ENCODE measurements at regions not wholly inside any gene's neighbourhood (a gene's known extent, or its start where the extent isn't known, plus 50 kb on each side); places are given as distances from the start of the nearest gene placed in this dataset.

DNA sequence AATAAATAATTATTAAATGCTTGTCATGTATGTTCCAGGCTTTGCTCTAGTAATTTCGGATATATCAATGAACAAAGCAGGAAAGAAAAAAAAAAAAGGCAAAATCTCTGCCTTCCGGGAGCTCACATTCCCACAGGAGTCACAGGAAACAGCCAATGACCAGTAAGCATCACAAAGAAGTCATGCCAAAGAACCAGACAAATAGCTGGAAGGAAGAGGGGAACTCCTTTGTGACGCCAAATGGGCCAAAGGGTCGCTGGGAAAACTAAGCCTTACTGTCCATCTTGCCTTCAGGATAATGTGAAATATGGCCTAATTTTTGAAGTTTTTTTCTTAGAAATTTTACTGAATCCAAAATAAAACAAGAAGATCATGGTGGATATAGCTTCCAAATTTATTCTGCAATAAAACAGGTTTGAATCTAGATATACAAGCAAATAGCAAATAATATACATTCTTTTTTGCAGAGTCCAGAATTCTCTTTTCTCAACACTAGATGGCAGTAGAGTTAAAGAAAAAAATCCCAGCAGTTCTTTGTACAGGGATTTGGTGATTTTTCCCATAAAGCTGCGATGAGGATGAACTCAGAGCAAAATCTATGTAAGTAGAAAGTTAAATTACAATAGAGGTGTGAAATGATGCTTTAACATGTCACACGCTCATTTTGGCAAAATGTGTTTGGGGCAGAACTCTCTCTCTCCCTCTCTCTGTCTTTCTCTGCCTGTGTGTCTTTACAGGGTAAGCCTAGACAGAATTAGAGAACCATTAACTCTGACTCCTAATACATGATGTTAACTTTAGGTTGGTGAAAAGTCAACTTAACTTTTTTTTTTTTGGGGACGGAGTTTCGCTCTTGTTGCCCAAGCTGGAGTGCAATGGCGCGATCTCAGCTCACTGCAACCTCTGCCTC lies 60.0 kb upstream of the TUT7 start:
- intact Hi-C loops (cut with micrococcal nuclease), result no loop called here
- Histone ChIP-seq H3K9ac (ENCODE audit: insufficient read depth, low read length, poor library complexity, severe bottlenecking) (no peak overlapping the region), H3K36me3 (replicated peaks in 1 of 2; ENCODE audit: control insufficient read depth in 1 of 2, insufficient read depth in 2 of 2, low read length in 2 of 2) (no peaks in the 10 kb centered on the region), H3K79me2 (ENCODE audit: insufficient read depth, low read length) (no peaks in the 10 kb centered on the region), H2AFZ (ENCODE audit: insufficient read depth, low read depth, low read length, poor library complexity, severe bottlenecking) (no peak overlapping the region), H3K4me2 (replicated peaks; ENCODE audit: extremely low read depth, low read length, poor library complexity, severe bottlenecking) (no peak overlapping the region), H3K27me3 (ENCODE audit: control insufficient read depth in 2 of 2, insufficient read depth in 2 of 2, low read length in 2 of 2) (no peaks in the 10 kb centered on the region), H3K27ac (ENCODE audit: low read depth in 1 of 2, low read length in 2 of 2) (no peak overlapping the region), H3K9me3 (replicated peaks in 1 of 2; ENCODE audit: control insufficient read depth in 1 of 2, insufficient read depth in 1 of 2, low read length in 2 of 2) (no peaks in the 10 kb centered on the region), H3K4me1 (ENCODE audit: control insufficient read depth in 1 of 2, insufficient read depth in 2 of 2, low read length in 2 of 2) (no peaks in the 10 kb centered on the region), H3K4me3 (replicated peaks in 1 of 3; ENCODE audit: low read depth in 2 of 3, low read length in 3 of 3) (no peak overlapping the region), H4K20me1 (ENCODE audit: insufficient read depth, low read length) (no peaks in the 10 kb centered on the region)
- Mint-ChIP-seq H3K4me3 (no peak overlapping the region), H3K9me3 (peaks cover 0 to 2% (median 0%) of the 10 kb centered on the region in 7 donors), H3K27me3 (ENCODE audit: low read depth in 3 of 3) (peaks cover 3 to 8% (median 5%) of the 10 kb centered on the region in 3 donors), H3K36me3 (no peaks in the 10 kb centered on the region), H3K4me1 (no peaks in the 10 kb centered on the region), H3K27ac (no peak overlapping the region)
- peak in 1 of 3 donors; percentile 26 for DNase-seq
- WGBS (ENCODE audit: insufficient coverage), result 67% methylated on average over 1 of the region's 10 CpGs
- TF ChIP-seq, protein P1, sequence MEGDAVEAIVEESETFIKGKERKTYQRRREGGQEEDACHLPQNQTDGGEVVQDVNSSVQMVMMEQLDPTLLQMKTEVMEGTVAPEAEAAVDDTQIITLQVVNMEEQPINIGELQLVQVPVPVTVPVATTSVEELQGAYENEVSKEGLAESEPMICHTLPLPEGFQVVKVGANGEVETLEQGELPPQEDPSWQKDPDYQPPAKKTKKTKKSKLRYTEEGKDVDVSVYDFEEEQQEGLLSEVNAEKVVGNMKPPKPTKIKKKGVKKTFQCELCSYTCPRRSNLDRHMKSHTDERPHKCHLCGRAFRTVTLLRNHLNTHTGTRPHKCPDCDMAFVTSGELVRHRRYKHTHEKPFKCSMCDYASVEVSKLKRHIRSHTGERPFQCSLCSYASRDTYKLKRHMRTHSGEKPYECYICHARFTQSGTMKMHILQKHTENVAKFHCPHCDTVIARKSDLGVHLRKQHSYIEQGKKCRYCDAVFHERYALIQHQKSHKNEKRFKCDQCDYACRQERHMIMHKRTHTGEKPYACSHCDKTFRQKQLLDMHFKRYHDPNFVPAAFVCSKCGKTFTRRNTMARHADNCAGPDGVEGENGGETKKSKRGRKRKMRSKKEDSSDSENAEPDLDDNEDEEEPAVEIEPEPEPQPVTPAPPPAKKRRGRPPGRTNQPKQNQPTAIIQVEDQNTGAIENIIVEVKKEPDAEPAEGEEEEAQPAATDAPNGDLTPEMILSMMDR (IDR thresholded peaks at IDR 0.05), result peak; percentile 81

DNA sequence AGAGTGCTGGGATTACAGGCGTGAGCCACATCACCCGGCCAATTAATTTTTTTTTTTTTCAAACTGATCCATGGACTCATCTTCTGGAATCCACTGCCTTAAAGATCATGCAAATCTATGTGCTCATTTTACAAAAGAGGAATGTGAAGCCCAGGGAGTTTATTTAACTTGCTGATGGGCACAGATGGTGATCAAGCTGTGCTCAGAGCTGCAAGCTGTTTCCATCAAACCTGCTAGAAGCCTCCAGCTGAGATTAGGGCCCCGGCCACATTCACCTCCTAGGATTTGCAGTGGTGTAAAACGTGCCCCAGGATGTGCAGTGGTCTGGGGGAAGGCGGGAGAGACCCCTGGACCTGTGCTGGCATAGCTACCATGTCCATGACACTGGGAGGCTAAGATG lies 56.1 kb upstream of the TUT7 start:
- H3K4me1 ChIP-seq (ENCODE audit: control insufficient read depth in 1 of 2, insufficient read depth in 2 of 2, low read length in 2 of 2), result peaks cover 8 to 10% of the 10 kb centered on the region in 2 donors
- WGBS (ENCODE audit: insufficient coverage), result 100% methylated on average over 3 of the region's 5 CpGs
- peaks cover 0 to 2% (median 0%) of the 10 kb centered on the region in 7 donors for H3K9me3 Mint-ChIP-seq
- H3K4me1 Mint-ChIP-seq, result peaks cover 10% of the 10 kb centered on the region
- no peaks in the 10 kb centered on the region for H3K36me3 ChIP-seq (replicated peaks in 1 of 2; ENCODE audit: control insufficient read depth in 1 of 2, insufficient read depth in 2 of 2, low read length in 2 of 2)
- no peaks in the 10 kb centered on the region for H3K36me3 Mint-ChIP-seq
- H3K27ac ChIP-seq (ENCODE audit: low read depth in 1 of 2, low read length in 2 of 2), result no peak overlapping the region
- no peaks in the 10 kb centered on the region for H4K20me1 ChIP-seq (ENCODE audit: insufficient read depth, low read length)
- H3K27ac Mint-ChIP-seq, result peak overlapping the region in 1 of 7 donors; percentile 45
- TF ChIP-seq, protein P1 (IDR thresholded peaks at IDR 0.05), result no peak
- no peak for DNase-seq
- H3K79me2 ChIP-seq (ENCODE audit: insufficient read depth, low read length), result no peaks in the 10 kb centered on the region
- no peak overlapping the region for H3K4me3 ChIP-seq (replicated peaks in 1 of 3; ENCODE audit: low read depth in 2 of 3, low read length in 3 of 3)
- intact Hi-C loops (cut with micrococcal nuclease), result no loop called here
- H3K9me3 ChIP-seq (replicated peaks in 1 of 2; ENCODE audit: control insufficient read depth in 1 of 2, insufficient read depth in 1 of 2, low read length in 2 of 2), result no peaks in the 10 kb centered on the region
- no peaks in the 10 kb centered on the region for H3K27me3 ChIP-seq (ENCODE audit: control insufficient read depth in 2 of 2, insufficient read depth in 2 of 2, low read length in 2 of 2)
- no peak overlapping the region for H3K4me2 ChIP-seq (replicated peaks; ENCODE audit: extremely low read depth, low read length, poor library complexity, severe bottlenecking)
- H3K4me3 Mint-ChIP-seq, result no peak overlapping the region
- H3K27me3 Mint-ChIP-seq (ENCODE audit: low read depth in 3 of 3), result peaks cover 7 to 15% (median 11%) of the 10 kb centered on the region in 3 donors
- no peak overlapping the region for H3K9ac ChIP-seq (ENCODE audit: insufficient read depth, low read length, poor library complexity, severe bottlenecking)
- no peak overlapping the region for H2AFZ ChIP-seq (ENCODE audit: insufficient read depth, low read depth, low read length, poor library complexity, severe bottlenecking)

All from CD14-positive monocyte (primary cell).